GM21576 (cell line): ENCODE measurements at regions not wholly inside any gene's neighbourhood (a gene's known extent, or its start where the extent isn't known, plus 50 kb on each side); places are given as distances from the start of the nearest gene placed in this dataset.
"Not testable (repeated sequence)": the region's sequence is repeated elsewhere in the genome, so short reads cannot be mapped to it uniquely, and the experiment has no call there.

Experiments
- ATAC-seq: cut with Tn5 transposase; IDR thresholded peaks from one replicate; pipeline ENCODE4 v1.9.1; 2021; ENCODE audit warnings: mild to moderate bottlenecking, moderate library complexity; ENCODE audit not compliant: unreplicated experiment

DNA sequence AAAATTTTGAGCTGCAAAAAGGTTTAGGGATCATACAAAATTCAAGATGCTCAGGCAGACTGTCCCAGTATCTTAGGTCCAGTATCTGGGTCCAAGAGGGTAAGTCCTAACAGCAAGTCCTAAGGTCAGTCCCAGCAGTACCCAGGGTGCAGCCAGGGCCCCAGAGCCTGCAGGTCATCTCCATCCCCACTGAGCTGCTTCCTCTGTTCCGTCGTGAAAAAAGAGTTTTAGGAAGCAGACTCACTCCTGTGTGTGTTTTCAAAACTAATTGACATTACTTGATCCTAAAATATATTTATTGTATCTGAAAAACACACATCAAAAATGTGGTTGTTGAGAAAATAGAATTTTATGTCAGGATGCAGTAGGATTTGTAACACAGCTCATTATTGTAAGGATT, 69.9 kb upstream of the ALKAL2 start:
- ATAC-seq = no peak

DNA sequence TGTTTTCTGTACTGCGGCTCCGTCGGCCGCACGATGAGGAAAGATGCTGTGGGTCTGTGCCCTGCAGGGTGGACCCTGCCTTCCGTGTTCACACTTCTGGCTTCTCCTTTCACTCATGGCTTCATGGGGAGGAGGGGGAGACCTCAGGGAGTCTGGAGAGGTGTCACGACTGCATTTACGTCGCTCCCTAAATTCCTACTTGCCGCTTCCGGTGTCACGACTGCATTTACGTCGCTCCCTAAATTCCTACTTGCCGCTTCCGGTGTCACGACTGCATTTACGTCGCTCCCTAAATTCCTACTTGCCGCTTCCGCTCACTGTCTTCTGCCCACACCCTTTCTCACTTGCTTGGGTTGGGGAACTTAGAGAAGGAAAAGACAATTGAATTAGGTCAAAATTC, 68.4 kb upstream of the ALKAL2 start:
- ATAC-seq = not testable (repeated sequence)

DNA sequence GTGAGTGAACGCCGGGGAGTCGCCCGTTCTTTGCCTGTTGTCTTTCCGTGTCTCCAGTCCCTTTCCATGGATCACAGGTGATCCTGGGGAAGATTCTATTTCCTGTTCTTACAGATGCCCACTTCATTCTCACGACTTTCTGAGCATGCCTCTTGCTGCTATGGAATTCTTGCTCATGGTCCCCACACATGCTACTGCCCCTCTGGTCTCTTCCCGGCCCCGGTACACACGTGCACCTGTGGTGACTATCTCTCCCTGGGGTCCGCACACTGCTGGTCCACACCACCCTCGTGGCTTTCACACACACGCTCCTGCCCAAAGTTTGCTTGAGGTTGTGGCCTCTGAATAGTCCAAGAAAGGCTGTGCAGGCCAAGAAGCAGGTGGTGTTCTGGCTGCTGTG, 67.9 kb upstream of the ALKAL2 start:
- ATAC-seq = no peak

DNA sequence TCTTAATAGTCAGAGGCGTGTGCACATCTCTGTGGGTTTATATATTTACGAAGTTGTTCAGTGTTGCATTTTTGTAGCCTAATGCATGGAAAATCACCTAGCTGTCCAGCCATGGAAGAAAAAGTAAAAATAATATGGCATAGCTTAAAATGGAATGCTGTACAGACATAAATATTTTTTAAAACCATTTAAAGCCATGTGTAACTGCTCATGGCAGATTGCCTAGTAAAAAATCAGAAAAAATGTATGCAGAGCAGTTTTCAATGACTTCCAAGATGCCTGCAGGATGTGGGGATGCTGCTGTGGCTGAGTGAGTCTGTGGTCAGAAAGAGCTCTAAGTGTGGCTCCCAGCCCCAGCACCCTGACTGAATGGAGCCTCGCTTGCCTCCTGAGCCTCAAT, 64.8 kb upstream of the ALKAL2 start:
- ATAC-seq = no peak

DNA sequence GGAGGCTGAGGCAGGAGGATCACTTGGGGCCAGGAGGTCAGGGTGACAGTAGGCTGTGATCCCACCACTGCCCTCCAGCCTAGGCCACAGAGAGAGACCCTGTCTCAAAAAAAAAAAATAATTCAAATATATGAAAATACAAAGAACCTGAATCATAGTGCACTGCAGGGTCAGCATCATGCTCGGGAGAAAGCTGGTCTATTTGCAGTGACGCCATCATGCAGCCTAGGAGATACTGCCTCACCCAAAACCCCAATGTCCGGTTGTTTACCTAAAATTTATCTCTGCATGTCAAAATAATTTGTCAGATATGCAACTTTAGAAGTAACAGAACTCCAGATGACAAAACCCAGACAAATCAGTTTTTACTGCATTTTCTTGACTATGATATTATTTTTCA, 61.5 kb upstream of the ALKAL2 start:
- no peak for ATAC-seq

DNA sequence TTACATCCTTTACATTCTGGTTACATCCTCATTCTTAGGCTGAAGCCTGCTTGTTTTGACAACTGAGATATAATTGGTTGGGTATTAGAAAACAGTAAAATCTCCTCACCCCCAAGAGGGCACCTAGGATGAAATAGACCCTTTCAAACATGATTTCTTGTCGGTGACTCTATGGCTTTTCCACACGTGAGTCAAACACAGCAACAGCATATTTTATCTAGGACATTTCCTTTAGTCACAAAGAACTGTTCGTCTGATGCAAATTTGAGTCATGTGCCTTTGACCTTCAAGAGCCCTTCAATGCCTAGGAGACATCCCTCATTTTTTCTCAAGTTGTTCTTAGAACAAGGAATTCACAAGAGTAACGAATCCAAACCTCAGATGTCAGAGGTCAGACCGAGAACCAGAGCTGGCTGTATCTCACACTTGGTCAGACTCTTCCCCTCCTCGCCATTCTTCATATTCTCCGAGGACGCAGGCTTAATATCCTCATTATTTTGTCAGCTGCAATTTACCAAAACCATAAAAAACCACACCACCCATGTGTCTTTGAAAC, 60.5 kb upstream of the ALKAL2 start:
- no peak for ATAC-seq

DNA sequence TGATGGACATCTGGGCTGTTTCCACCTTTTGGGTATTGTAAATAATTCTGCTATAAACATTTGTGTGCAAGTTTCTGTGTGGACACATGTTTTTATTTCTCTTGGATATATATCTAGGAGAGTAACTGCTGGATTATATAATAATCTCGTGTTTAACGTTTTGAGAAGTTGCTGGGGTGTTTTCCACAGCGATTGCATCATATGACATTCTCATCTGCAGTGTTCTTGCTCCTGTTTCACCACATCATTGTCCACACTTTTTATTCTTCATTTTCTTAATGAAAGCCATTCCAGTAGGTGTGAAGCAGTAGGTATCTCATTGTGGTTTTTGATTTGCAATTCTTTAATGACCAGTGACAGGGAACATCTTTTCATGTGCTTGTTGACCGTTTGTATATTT, 56.9 kb upstream of the ALKAL2 start:
- no peak for ATAC-seq

DNA sequence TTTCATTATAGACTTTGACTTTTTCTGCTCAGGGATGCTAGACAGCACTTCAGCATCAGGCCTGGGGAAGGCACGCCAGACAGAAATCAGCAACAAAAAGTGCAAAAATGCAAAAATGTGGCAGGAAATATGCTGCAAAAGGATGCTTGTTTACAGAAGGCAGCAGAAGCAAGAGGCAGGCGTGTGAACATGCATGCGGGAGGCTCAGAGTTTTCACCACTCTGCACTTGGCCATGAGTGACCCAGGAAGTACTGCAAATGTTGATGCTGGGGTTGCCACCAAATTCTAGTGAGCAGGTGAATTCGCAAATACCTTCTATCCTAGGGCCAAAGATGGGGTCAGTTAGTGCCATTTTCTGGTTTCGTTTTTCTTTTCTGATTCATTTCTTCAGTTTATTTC, 55.5 kb upstream of the ALKAL2 start:
- ATAC-seq = no peak

DNA sequence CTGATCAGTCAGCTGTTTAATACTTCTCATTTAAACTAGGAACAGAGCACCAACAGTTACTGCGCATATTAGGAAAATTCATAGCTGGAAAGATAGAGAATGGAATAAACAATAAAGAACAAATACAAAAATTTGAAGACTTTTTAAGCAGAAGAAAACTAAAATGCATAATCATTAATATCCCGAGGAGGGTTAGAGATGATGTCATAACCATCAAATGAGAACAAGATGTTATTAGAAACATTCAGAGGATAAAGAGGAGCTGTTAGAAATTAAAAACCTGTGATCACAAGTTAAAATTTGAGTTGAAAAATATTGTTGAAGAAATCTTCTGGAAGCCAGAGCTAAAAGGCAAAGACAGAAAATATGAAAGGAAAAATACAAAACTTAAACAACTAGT, 54.0 kb upstream of the ALKAL2 start:
- no peak for ATAC-seq

DNA sequence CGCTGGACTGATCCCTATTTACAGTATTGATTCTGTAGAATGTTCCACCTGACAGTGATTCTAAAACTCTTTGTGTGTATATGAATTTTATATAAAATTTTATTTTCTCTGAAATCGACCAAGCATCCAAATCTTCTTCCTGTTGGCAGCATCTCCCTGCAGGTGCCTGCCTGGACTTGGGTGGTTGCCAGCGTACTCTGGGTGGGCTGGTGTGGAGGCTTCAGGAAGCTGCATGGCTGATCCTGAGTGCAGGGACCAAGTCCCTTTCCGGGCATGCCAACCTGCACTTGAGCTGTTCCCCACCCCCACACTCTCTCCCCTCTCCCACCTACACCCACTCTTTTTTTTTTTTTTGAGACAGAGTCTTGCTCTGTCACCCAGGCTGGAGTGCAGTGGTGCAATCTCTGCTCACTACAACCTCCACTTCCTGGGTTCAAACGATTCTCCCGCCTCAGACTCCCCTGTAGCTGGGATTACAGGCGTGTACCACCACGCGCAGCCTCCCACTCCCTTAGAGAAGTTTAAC, 53.2 kb upstream of the ALKAL2 start:
- no peak for ATAC-seq
